ENCODE measurements at regions not wholly inside any gene's neighbourhood (a gene's known extent, or its start where the extent isn't known, plus 50 kb on each side); places are given as distances from the start of the nearest gene placed in this dataset.

GRCh38 chr6:164097551-164098398, 683.3 kb downstream of the QKI start:
- TF ChIP-seq, protein P1, sequence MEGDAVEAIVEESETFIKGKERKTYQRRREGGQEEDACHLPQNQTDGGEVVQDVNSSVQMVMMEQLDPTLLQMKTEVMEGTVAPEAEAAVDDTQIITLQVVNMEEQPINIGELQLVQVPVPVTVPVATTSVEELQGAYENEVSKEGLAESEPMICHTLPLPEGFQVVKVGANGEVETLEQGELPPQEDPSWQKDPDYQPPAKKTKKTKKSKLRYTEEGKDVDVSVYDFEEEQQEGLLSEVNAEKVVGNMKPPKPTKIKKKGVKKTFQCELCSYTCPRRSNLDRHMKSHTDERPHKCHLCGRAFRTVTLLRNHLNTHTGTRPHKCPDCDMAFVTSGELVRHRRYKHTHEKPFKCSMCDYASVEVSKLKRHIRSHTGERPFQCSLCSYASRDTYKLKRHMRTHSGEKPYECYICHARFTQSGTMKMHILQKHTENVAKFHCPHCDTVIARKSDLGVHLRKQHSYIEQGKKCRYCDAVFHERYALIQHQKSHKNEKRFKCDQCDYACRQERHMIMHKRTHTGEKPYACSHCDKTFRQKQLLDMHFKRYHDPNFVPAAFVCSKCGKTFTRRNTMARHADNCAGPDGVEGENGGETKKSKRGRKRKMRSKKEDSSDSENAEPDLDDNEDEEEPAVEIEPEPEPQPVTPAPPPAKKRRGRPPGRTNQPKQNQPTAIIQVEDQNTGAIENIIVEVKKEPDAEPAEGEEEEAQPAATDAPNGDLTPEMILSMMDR (IDR thresholded peaks at IDR 0.05; ENCODE audit: low read length) = no peak
- TF ChIP-seq EZH2 (optimal IDR thresholded peaks at IDR 0.05; ENCODE audit: low read depth, low read length) (no peak), EZH2phosphoT487 (IDR thresholded peaks at IDR 0.05; ENCODE audit: low read length) (no peak)

Measured in MM.1S (cell line).